Mononuclear cell (primary cell): ENCODE measurements at regions not wholly inside any gene's neighbourhood (a gene's known extent, or its start where the extent isn't known, plus 50 kb on each side); places are given as distances from the start of the nearest gene placed in this dataset.

Experiments used
- H3K27me3 ChIP-seq: 2 replicates; pipeline ENCODE4 v1.6.0; 2011; ENCODE audit warnings: low read length, control low read depth; ENCODE audit not compliant: insufficient read depth
- H3K4me1 ChIP-seq: 2 replicates; pipeline ENCODE4 v1.5.1; 2011; ENCODE audit warnings: mild to moderate bottlenecking, low read length, control low read depth; ENCODE audit not compliant: insufficient read depth
- H3K4me3 ChIP-seq: 2 replicates; pipeline ENCODE4 v1.5.1; 2011; ENCODE audit warnings: mild to moderate bottlenecking, low read length, moderate library complexity
- H3K9me3 ChIP-seq: 2 replicates; pipeline ENCODE4 v1.5.1; 2011; ENCODE audit warnings: low read depth, mild to moderate bottlenecking, control low read depth, low read length

- Histone ChIP-seq H3K4me3 (no peak overlapping the region), H3K4me1 (peaks cover 36% of the 10 kb centered on the region)
Observed at GRCh38 chr14:49946320-49947141, 53.6 kb downstream of the ARF6 start.

GRCh38 chr14:49947506-49947905 is 54.6 kb downstream of the ARF6 start:
- Histone ChIP-seq H3K27me3 (no peaks in the 10 kb centered on the region), H3K4me3 (no peak overlapping the region), H3K4me1 (peaks cover 31% of the 10 kb centered on the region), H3K9me3 (no peaks in the 10 kb centered on the region)

More at GRCh38 chr14:49946320-49947141, 53.6 kb downstream of the ARF6 start:
- H3K9me3 ChIP-seq, result no peaks in the 10 kb centered on the region
- no peaks in the 10 kb centered on the region for H3K27me3 ChIP-seq

- peaks cover 24% of the 10 kb centered on the region for H3K4me1 ChIP-seq
- H3K4me3 ChIP-seq, result no peak overlapping the region
- no peaks in the 10 kb centered on the region for H3K27me3 ChIP-seq
- H3K9me3 ChIP-seq, result no peaks in the 10 kb centered on the region
Observed at GRCh38 chr14:49950275-49951228, 57.7 kb downstream of the ARF6 start.

- Histone ChIP-seq H3K4me1 (peaks cover 18% of the 10 kb centered on the region), H3K4me3 (no peak overlapping the region)
Observed at GRCh38 chr14:49951229-49951607, 58.3 kb downstream of the ARF6 start.

GRCh38 chr14:49951691-49952345 is 58.9 kb downstream of the ARF6 start:
- no peak overlapping the region for H3K4me3 ChIP-seq
- peaks cover 12% of the 10 kb centered on the region for H3K4me1 ChIP-seq
- no peaks in the 10 kb centered on the region for H3K27me3 ChIP-seq
- no peaks in the 10 kb centered on the region for H3K9me3 ChIP-seq

More at GRCh38 chr14:49951229-49951607, 58.3 kb downstream of the ARF6 start:
- Histone ChIP-seq H3K27me3 (no peaks in the 10 kb centered on the region), H3K9me3 (no peaks in the 10 kb centered on the region)

- H3K4me1 ChIP-seq, result peaks cover 10% of the 10 kb centered on the region
- no peaks in the 10 kb centered on the region for H3K27me3 ChIP-seq
- no peaks in the 10 kb centered on the region for H3K9me3 ChIP-seq
- no peak overlapping the region for H3K4me3 ChIP-seq
Observed at GRCh38 chr14:49953196-49953595, 60.3 kb downstream of the ARF6 start.

GRCh38 chr14:49954171-49954631 is 61.3 kb downstream of the ARF6 start:
- peaks cover 10% of the 10 kb centered on the region for H3K4me1 ChIP-seq
- H3K9me3 ChIP-seq, result no peaks in the 10 kb centered on the region
- no peak overlapping the region for H3K4me3 ChIP-seq
- no peaks in the 10 kb centered on the region for H3K27me3 ChIP-seq

- Histone ChIP-seq H3K4me3 (no peak overlapping the region), H3K9me3 (no peaks in the 10 kb centered on the region), H3K27me3 (no peaks in the 10 kb centered on the region), H3K4me1 (peaks cover 16% of the 10 kb centered on the region)
Observed at GRCh38 chr14:49955024-49955423, 62.1 kb downstream of the ARF6 start.

- peaks cover 23% of the 10 kb centered on the region for H3K4me1 ChIP-seq
- H3K27me3 ChIP-seq, result no peaks in the 10 kb centered on the region
- H3K4me3 ChIP-seq, result no peak overlapping the region
- no peaks in the 10 kb centered on the region for H3K9me3 ChIP-seq
Observed at GRCh38 chr14:49957089-49957852, 64.4 kb downstream of the ARF6 start.

- no peak overlapping the region for H3K4me3 ChIP-seq
- H3K9me3 ChIP-seq, result no peaks in the 10 kb centered on the region
- H3K27me3 ChIP-seq, result no peaks in the 10 kb centered on the region
- peaks cover 38% of the 10 kb centered on the region for H3K4me1 ChIP-seq
Observed at GRCh38 chr14:49959822-49960408, 67.0 kb downstream of the ARF6 start.

- Histone ChIP-seq H3K27me3 (no peaks in the 10 kb centered on the region), H3K4me1 (peaks cover 44% of the 10 kb centered on the region), H3K9me3 (no peaks in the 10 kb centered on the region), H3K4me3 (no peak overlapping the region)
Observed at GRCh38 chr14:49960453-49960852, 67.6 kb downstream of the ARF6 start.

GRCh38 chr14:49961270-49962222 is 68.7 kb downstream of the ARF6 start:
- H3K4me3 ChIP-seq, result no peak overlapping the region
- peaks cover 50% of the 10 kb centered on the region for H3K4me1 ChIP-seq
- H3K9me3 ChIP-seq, result no peaks in the 10 kb centered on the region
- no peaks in the 10 kb centered on the region for H3K27me3 ChIP-seq

- Histone ChIP-seq H3K4me1 (peaks cover 50% of the 10 kb centered on the region), H3K4me3 (no peak overlapping the region), H3K27me3 (no peaks in the 10 kb centered on the region), H3K9me3 (no peaks in the 10 kb centered on the region)
Observed at GRCh38 chr14:49962621-49963020, 69.7 kb downstream of the ARF6 start.
